ENCODE measurements at regions not wholly inside any gene's neighbourhood (a gene's known extent, or its start where the extent isn't known, plus 50 kb on each side); places are given as distances from the start of the nearest gene placed in this dataset.
A peak's percentile ranks its signal among the peaks of the same experiment; 100 is the strongest.

- Histone ChIP-seq H3K27me3 (ENCODE audit: control insufficient read depth in 1 of 2, insufficient read depth in 2 of 2, low read length in 2 of 2) (no peaks in the 10 kb centered on the region), H3K36me3 (ENCODE audit: control insufficient read depth in 1 of 2, insufficient read depth in 2 of 2, low read length in 2 of 2) (no peaks in the 10 kb centered on the region), H3K4me3 (ENCODE audit: low read depth in 1 of 2, low read length in 2 of 2) (no peak overlapping the region), H3K9me3 (ENCODE audit: control insufficient read depth in 1 of 2, low read length in 2 of 2) (no peaks in the 10 kb centered on the region), H3K27ac (ENCODE audit: low read depth, low read length) (no peak overlapping the region), H3K4me1 (ENCODE audit: control insufficient read depth in 1 of 2, insufficient read depth in 2 of 2, low read length in 2 of 2) (peaks cover 0 to 4% of the 10 kb centered on the region in 2 donors), H3K9ac (ENCODE audit: low read depth in 1 of 2, low read length in 2 of 2) (no peak overlapping the region)
Observed at GRCh38 chr9:96158909-96159575, 142.9 kb downstream of the HSD17B3 start.

- Histone ChIP-seq H3K4me3 (ENCODE audit: low read depth in 1 of 2, low read length in 2 of 2) (no peak overlapping the region), H3K27ac (ENCODE audit: low read depth, low read length) (no peak overlapping the region), H3K36me3 (ENCODE audit: control insufficient read depth in 1 of 2, insufficient read depth in 2 of 2, low read length in 2 of 2) (no peaks in the 10 kb centered on the region), H3K27me3 (ENCODE audit: control insufficient read depth in 1 of 2, insufficient read depth in 2 of 2, low read length in 2 of 2) (no peaks in the 10 kb centered on the region), H3K9ac (ENCODE audit: low read depth in 1 of 2, low read length in 2 of 2) (no peak overlapping the region), H3K4me1 (ENCODE audit: control insufficient read depth in 1 of 2, insufficient read depth in 2 of 2, low read length in 2 of 2) (peaks cover 0 to 4% of the 10 kb centered on the region in 2 donors), H3K9me3 (ENCODE audit: control insufficient read depth in 1 of 2, low read length in 2 of 2) (no peaks in the 10 kb centered on the region)
Observed at GRCh38 chr9:96158147-96158546, 143.8 kb downstream of the HSD17B3 start.

GRCh38 chr9:96157675-96158074 lies 144.3 kb downstream of the HSD17B3 start:
- H3K9ac ChIP-seq (ENCODE audit: low read depth in 1 of 2, low read length in 2 of 2) = no peak overlapping the region
- no peak overlapping the region for H3K4me3 ChIP-seq (ENCODE audit: low read depth in 1 of 2, low read length in 2 of 2)
- H3K36me3 ChIP-seq (ENCODE audit: control insufficient read depth in 1 of 2, insufficient read depth in 2 of 2, low read length in 2 of 2) = no peaks in the 10 kb centered on the region
- no peaks in the 10 kb centered on the region for H3K27me3 ChIP-seq (ENCODE audit: control insufficient read depth in 1 of 2, insufficient read depth in 2 of 2, low read length in 2 of 2)
- no peaks in the 10 kb centered on the region for H3K9me3 ChIP-seq (ENCODE audit: control insufficient read depth in 1 of 2, low read length in 2 of 2)
- no peak overlapping the region for H3K27ac ChIP-seq (ENCODE audit: low read depth, low read length)
- H3K4me1 ChIP-seq (ENCODE audit: control insufficient read depth in 1 of 2, insufficient read depth in 2 of 2, low read length in 2 of 2) = peaks cover 0 to 4% of the 10 kb centered on the region in 2 donors

- H3K27me3 ChIP-seq (ENCODE audit: control insufficient read depth in 1 of 2, insufficient read depth in 2 of 2, low read length in 2 of 2) = no peaks in the 10 kb centered on the region
- no peak overlapping the region for H3K9ac ChIP-seq (ENCODE audit: low read depth in 1 of 2, low read length in 2 of 2)
- H3K9me3 ChIP-seq (ENCODE audit: control insufficient read depth in 1 of 2, low read length in 2 of 2) = no peaks in the 10 kb centered on the region
- no peak overlapping the region for H3K27ac ChIP-seq (ENCODE audit: low read depth, low read length)
- H3K4me3 ChIP-seq (ENCODE audit: low read depth in 1 of 2, low read length in 2 of 2) = no peak overlapping the region
- peaks cover 0 to 4% of the 10 kb centered on the region in 2 donors for H3K4me1 ChIP-seq (ENCODE audit: control insufficient read depth in 1 of 2, insufficient read depth in 2 of 2, low read length in 2 of 2)
- no peaks in the 10 kb centered on the region for H3K36me3 ChIP-seq (ENCODE audit: control insufficient read depth in 1 of 2, insufficient read depth in 2 of 2, low read length in 2 of 2)
Observed at GRCh38 chr9:96156171-96156974, 145.6 kb downstream of the HSD17B3 start.

GRCh38 chr9:96154081-96154480 lies 147.9 kb downstream of the HSD17B3 start:
- H3K27me3 ChIP-seq (ENCODE audit: control insufficient read depth in 1 of 2, insufficient read depth in 2 of 2, low read length in 2 of 2) = no peaks in the 10 kb centered on the region
- no peak overlapping the region for H3K9ac ChIP-seq (ENCODE audit: low read depth in 1 of 2, low read length in 2 of 2)
- peaks cover 8 to 12% of the 10 kb centered on the region in 2 donors for H3K4me1 ChIP-seq (ENCODE audit: control insufficient read depth in 1 of 2, insufficient read depth in 2 of 2, low read length in 2 of 2)
- no peak overlapping the region for H3K4me3 ChIP-seq (ENCODE audit: low read depth in 1 of 2, low read length in 2 of 2)
- H3K36me3 ChIP-seq (ENCODE audit: control insufficient read depth in 1 of 2, insufficient read depth in 2 of 2, low read length in 2 of 2) = no peaks in the 10 kb centered on the region
- no peak overlapping the region for H3K27ac ChIP-seq (ENCODE audit: low read depth, low read length)
- H3K9me3 ChIP-seq (ENCODE audit: control insufficient read depth in 1 of 2, low read length in 2 of 2) = no peaks in the 10 kb centered on the region

- H3K4me3 ChIP-seq (ENCODE audit: low read depth in 1 of 2, low read length in 2 of 2) = no peak overlapping the region
- H3K36me3 ChIP-seq (ENCODE audit: control insufficient read depth in 1 of 2, insufficient read depth in 2 of 2, low read length in 2 of 2) = no peaks in the 10 kb centered on the region
- H3K27me3 ChIP-seq (ENCODE audit: control insufficient read depth in 1 of 2, insufficient read depth in 2 of 2, low read length in 2 of 2) = no peaks in the 10 kb centered on the region
- no peak overlapping the region for H3K27ac ChIP-seq (ENCODE audit: low read depth, low read length)
- no peak overlapping the region for H3K9ac ChIP-seq (ENCODE audit: low read depth in 1 of 2, low read length in 2 of 2)
- no peaks in the 10 kb centered on the region for H3K9me3 ChIP-seq (ENCODE audit: control insufficient read depth in 1 of 2, low read length in 2 of 2)
- H3K4me1 ChIP-seq (ENCODE audit: control insufficient read depth in 1 of 2, insufficient read depth in 2 of 2, low read length in 2 of 2) = peaks cover 17 to 18% of the 10 kb centered on the region in 2 donors
Observed at GRCh38 chr9:96152550-96152949, 149.4 kb downstream of the HSD17B3 start.

- Histone ChIP-seq H3K4me3 (ENCODE audit: low read depth in 1 of 2, low read length in 2 of 2) (peak overlapping the region; percentile 2 to 41), H3K27me3 (ENCODE audit: control insufficient read depth in 1 of 2, insufficient read depth in 2 of 2, low read length in 2 of 2) (no peaks in the 10 kb centered on the region), H3K4me1 (ENCODE audit: control insufficient read depth in 1 of 2, insufficient read depth in 2 of 2, low read length in 2 of 2) (peaks cover 14 to 17% of the 10 kb centered on the region in 2 donors), H3K36me3 (ENCODE audit: control insufficient read depth in 1 of 2, insufficient read depth in 2 of 2, low read length in 2 of 2) (no peaks in the 10 kb centered on the region), H3K27ac (ENCODE audit: low read depth, low read length) (no peak overlapping the region), H3K9ac (ENCODE audit: low read depth in 1 of 2, low read length in 2 of 2) (no peak overlapping the region), H3K9me3 (ENCODE audit: control insufficient read depth in 1 of 2, low read length in 2 of 2) (no peaks in the 10 kb centered on the region)
Observed at GRCh38 chr9:96150324-96151227, 151.4 kb downstream of the HSD17B3 start.

- Histone ChIP-seq H3K36me3 (ENCODE audit: control insufficient read depth in 1 of 2, insufficient read depth in 2 of 2, low read length in 2 of 2) (no peaks in the 10 kb centered on the region), H3K4me1 (ENCODE audit: control insufficient read depth in 1 of 2, insufficient read depth in 2 of 2, low read length in 2 of 2) (peaks cover 14 to 17% of the 10 kb centered on the region in 2 donors), H3K9ac (ENCODE audit: low read depth in 1 of 2, low read length in 2 of 2) (no peak overlapping the region), H3K27ac (ENCODE audit: low read depth, low read length) (no peak overlapping the region), H3K4me3 (ENCODE audit: low read depth in 1 of 2, low read length in 2 of 2) (peak overlapping the region; percentile 25 to 48), H3K27me3 (ENCODE audit: control insufficient read depth in 1 of 2, insufficient read depth in 2 of 2, low read length in 2 of 2) (no peaks in the 10 kb centered on the region), H3K9me3 (ENCODE audit: control insufficient read depth in 1 of 2, low read length in 2 of 2) (no peaks in the 10 kb centered on the region)
Observed at GRCh38 chr9:96149533-96150280, 152.3 kb downstream of the HSD17B3 start.

- H3K27ac ChIP-seq (ENCODE audit: low read depth, low read length) = no peak overlapping the region
- no peaks in the 10 kb centered on the region for H3K9me3 ChIP-seq (ENCODE audit: control insufficient read depth in 1 of 2, low read length in 2 of 2)
- no peak overlapping the region for H3K4me3 ChIP-seq (ENCODE audit: low read depth in 1 of 2, low read length in 2 of 2)
- peaks cover 14 to 17% of the 10 kb centered on the region in 2 donors for H3K4me1 ChIP-seq (ENCODE audit: control insufficient read depth in 1 of 2, insufficient read depth in 2 of 2, low read length in 2 of 2)
- H3K27me3 ChIP-seq (ENCODE audit: control insufficient read depth in 1 of 2, insufficient read depth in 2 of 2, low read length in 2 of 2) = no peaks in the 10 kb centered on the region
- no peak overlapping the region for H3K9ac ChIP-seq (ENCODE audit: low read depth in 1 of 2, low read length in 2 of 2)
- H3K36me3 ChIP-seq (ENCODE audit: control insufficient read depth in 1 of 2, insufficient read depth in 2 of 2, low read length in 2 of 2) = no peaks in the 10 kb centered on the region
Observed at GRCh38 chr9:96148634-96149532, 153.1 kb downstream of the HSD17B3 start.
